Upper lobe of right lung (tissue), 1 donor: ENCODE measurements at regions not wholly inside any gene's neighbourhood (a gene's known extent, or its start where the extent isn't known, plus 50 kb on each side); places are given as distances from the start of the nearest gene placed in this dataset.

Source experiments
- ATAC-seq: fragments of 200-7000 bp; cut with Tn5 transposase; one replicate; pipeline ENCODE4 v1.9.1; 2020; ENCODE audit warnings: mild to moderate bottlenecking, moderate library complexity
- DNase-seq: peaks from one replicate; pipeline ENCODE4 v3.0.0-alpha.2; 2020
- H3K27ac ChIP-seq: fragments of 200-600 bp; one replicate; pipeline ENCODE4 v1.8.0; 2022
- H3K27me3 ChIP-seq: fragments of 200-600 bp; one replicate; pipeline ENCODE4 v1.8.0; 2022; ENCODE audit warnings: mild to moderate bottlenecking
- H3K36me3 ChIP-seq: fragments of 200-600 bp; one replicate; pipeline ENCODE4 v1.8.0; 2022
- H3K4me1 ChIP-seq: fragments of 200-600 bp; one replicate; pipeline ENCODE4 v1.8.0; 2022
- H3K4me3 ChIP-seq: fragments of 200-600 bp; one replicate; pipeline ENCODE4 v1.8.0; 2022; ENCODE audit warnings: mild to moderate bottlenecking
- H3K9me3 ChIP-seq: fragments of 200-600 bp; one replicate; pipeline ENCODE4 v1.8.0; 2022
- intact Hi-C: fragments of 100-400 bp; cut with DNase I; formaldehyde crosslinking; loops from one replicate; pipeline ENCODE4 v1.11.0; 2022
- TF ChIP-seq, protein P1 (sequence below): fragments of 200-600 bp; IDR thresholded peaks from one replicate; pipeline ENCODE4 v1.8.0; 2022; ENCODE audit warnings: antibody characterized with exemption
- donor health status: DM: no; HTN: yes; CAD: no; lungs with severe emphysema.

DNA sequence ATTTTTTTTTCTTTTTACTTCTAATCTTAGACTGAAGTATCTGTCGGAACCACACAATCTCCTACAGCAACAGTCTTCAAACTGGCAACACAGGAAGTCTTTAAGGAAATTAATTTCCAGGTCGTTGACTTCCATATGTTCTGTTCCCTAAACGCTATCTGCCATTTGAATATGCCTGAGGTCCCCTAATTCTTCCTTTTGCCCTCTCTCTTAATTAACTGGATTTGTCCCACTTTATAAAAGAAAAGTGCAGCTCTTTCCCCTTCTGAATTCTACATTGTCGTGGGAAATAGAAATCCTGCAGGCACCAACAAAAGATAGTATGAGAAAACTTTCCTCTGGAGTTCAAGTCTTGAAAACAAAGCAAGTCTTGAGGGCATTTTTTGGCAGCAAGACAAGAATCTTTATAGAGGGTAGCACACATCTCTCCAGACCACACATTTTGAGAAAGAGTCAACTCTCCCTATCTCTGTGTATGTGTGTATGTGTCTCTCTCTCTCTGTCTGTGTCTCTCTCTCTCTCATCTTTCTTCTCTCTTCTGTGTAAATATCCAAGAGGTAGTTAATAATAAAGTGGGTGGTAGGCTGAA, 879.8 kb downstream of the SOCS6 start:
- H3K27me3 ChIP-seq, result no peaks in the 10 kb centered on the region
- no peaks in the 10 kb centered on the region for H3K9me3 ChIP-seq
- no peak overlapping the region for H3K27ac ChIP-seq
- H3K4me3 ChIP-seq, result no peak overlapping the region
- DNase-seq, result no peak
- TF ChIP-seq, protein P1, sequence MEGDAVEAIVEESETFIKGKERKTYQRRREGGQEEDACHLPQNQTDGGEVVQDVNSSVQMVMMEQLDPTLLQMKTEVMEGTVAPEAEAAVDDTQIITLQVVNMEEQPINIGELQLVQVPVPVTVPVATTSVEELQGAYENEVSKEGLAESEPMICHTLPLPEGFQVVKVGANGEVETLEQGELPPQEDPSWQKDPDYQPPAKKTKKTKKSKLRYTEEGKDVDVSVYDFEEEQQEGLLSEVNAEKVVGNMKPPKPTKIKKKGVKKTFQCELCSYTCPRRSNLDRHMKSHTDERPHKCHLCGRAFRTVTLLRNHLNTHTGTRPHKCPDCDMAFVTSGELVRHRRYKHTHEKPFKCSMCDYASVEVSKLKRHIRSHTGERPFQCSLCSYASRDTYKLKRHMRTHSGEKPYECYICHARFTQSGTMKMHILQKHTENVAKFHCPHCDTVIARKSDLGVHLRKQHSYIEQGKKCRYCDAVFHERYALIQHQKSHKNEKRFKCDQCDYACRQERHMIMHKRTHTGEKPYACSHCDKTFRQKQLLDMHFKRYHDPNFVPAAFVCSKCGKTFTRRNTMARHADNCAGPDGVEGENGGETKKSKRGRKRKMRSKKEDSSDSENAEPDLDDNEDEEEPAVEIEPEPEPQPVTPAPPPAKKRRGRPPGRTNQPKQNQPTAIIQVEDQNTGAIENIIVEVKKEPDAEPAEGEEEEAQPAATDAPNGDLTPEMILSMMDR, result no peak
- no peak for ATAC-seq
- H3K4me1 ChIP-seq, result no peaks in the 10 kb centered on the region
- no peaks in the 10 kb centered on the region for H3K36me3 ChIP-seq
- intact Hi-C loops, result no loop called here

DNA sequence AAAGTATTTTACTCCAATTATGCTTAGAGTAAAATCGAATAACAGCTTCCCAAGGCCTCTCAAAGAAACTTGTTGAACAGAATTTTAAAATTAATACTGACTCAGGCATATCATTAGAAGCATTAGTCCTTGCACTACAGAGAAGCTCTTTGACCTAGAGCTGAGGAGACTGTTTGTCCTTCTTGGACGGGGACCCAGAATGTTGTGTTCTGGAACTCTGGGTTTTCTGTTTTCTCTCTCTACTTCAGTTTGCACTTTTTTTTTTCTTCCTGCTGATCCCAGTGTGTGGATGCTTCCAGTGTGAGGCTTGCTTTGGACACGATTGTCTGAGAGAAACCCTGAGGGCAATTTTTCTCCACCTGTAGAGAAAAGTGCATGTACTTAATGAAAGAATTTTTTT, 847.6 kb downstream of the SOCS6 start:
- H3K36me3 ChIP-seq, result no peaks in the 10 kb centered on the region
- H3K4me3 ChIP-seq, result no peak overlapping the region
- no peaks in the 10 kb centered on the region for H3K9me3 ChIP-seq
- no peaks in the 10 kb centered on the region for H3K4me1 ChIP-seq
- no peak for ATAC-seq
- no peaks in the 10 kb centered on the region for H3K27me3 ChIP-seq
- intact Hi-C loops, result no loop called here
- TF ChIP-seq, protein P1, result no peak
- DNase-seq, result no peak
- no peak overlapping the region for H3K27ac ChIP-seq

DNA sequence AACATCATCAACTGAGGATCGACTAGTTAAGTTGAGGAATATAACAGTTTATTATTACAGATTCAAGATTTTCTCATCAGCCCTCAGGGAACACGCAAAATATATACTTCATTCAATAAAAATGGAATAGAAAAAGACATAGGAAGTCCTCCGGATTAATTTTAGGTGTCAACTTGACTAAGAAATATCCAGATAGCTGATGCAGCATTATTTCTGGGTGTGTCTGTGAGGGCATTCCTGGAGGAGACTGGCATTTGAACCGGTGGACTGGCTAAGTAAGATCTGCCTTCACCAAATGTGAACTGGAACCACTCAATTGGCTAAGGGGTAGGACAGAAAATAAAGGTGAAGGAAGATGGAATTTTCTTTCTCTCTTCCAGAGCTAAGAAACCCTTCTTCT, 845.3 kb downstream of the SOCS6 start:
- intact Hi-C loops, result no loop called here
- no peaks in the 10 kb centered on the region for H3K4me1 ChIP-seq

DNA sequence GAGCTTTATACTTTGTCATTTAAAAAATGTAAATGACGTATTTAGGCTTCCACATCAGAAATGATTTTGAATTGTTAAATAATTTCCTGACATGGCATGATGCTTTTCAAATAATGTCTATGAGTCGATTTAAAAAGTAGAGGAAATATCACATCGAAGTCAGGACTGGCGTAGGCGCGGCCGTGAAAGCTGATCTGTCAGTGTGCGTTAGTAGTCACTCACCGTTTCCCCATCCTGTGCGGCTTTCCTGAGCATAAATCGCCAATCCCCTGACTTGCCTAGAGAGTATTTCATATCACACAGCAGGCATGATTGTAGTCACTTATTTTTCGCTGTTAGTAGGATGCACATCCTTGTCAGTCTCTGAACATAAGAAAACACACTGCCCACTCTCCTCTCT, 843.1 kb downstream of the SOCS6 start:
- no peaks in the 10 kb centered on the region for H3K27me3 ChIP-seq
- H3K4me3 ChIP-seq, result no peak overlapping the region
- intact Hi-C loops, result no loop called here
- H3K9me3 ChIP-seq, result no peaks in the 10 kb centered on the region
- no peaks in the 10 kb centered on the region for H3K36me3 ChIP-seq
- DNase-seq, result no peak
- H3K27ac ChIP-seq, result no peak overlapping the region
- ATAC-seq, result no peak
- TF ChIP-seq, protein P1, result no peak
- H3K4me1 ChIP-seq, result no peaks in the 10 kb centered on the region

More for the DNA sequence above, 845.3 kb downstream of the SOCS6 start:
- no peaks in the 10 kb centered on the region for H3K27me3 ChIP-seq
- no peak for ATAC-seq
- DNase-seq, result no peak
- H3K27ac ChIP-seq, result no peak overlapping the region
- TF ChIP-seq, protein P1, result no peak
- no peaks in the 10 kb centered on the region for H3K36me3 ChIP-seq
- no peaks in the 10 kb centered on the region for H3K9me3 ChIP-seq
- H3K4me3 ChIP-seq, result no peak overlapping the region

DNA sequence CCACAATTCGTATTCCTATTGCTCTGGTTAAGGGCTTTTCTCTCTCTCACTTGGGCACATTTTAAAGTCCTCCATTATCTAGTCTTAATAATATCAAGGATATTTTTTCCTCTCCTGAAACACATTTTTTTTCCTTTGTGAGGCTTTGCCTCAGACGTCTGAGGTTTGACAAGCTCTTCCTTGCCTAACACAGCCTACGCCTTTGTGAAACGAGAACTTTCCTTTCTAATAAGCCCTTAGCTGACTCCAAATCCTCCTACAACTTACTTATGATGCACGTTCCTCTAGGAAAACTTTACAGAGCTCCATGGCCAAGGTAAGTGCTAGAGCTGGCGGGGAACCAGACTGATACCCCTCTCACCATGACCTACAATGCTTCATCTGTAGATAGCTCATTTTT, 841.5 kb downstream of the SOCS6 start:
- H3K9me3 ChIP-seq, result no peaks in the 10 kb centered on the region
- H3K27ac ChIP-seq, result no peak overlapping the region
- no peak for DNase-seq
- TF ChIP-seq, protein P1, result no peak
- H3K27me3 ChIP-seq, result no peaks in the 10 kb centered on the region
- H3K4me3 ChIP-seq, result no peak overlapping the region
- no peaks in the 10 kb centered on the region for H3K4me1 ChIP-seq
- no peak for ATAC-seq
- H3K36me3 ChIP-seq, result no peaks in the 10 kb centered on the region
- intact Hi-C loops, result no loop called here

DNA sequence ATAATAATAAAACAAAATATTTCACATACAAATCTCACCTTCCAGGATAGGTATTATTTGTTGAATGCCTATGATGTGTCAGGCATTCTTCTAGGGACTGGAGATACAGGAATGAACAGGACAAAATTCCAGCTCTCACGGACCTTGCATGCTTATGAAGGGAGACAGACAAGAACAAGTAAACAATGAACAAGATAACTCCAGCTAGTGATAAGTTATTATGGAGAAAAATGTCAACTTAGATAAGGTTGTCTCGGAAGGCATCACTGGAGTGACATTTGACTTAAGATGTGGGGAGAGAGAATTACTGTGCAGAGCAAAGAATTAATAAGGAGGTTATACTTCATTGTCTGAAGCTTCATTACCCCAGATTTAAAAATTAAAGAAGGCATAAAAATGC, 836.7 kb downstream of the SOCS6 start:
- TF ChIP-seq, protein P1, result no peak
- intact Hi-C loops, result no loop called here
- Histone ChIP-seq H3K27me3 (no peaks in the 10 kb centered on the region), H3K27ac (no peak overlapping the region), H3K9me3 (peaks cover 5% of the 10 kb centered on the region), H3K4me3 (no peak overlapping the region), H3K4me1 (no peaks in the 10 kb centered on the region), H3K36me3 (no peaks in the 10 kb centered on the region)
- ATAC-seq, result no peak
- no peak for DNase-seq
